ENCODE measurements at regions not wholly inside any gene's neighbourhood (a gene's known extent, or its start where the extent isn't known, plus 50 kb on each side); places are given as distances from the start of the nearest gene placed in this dataset.

DNA sequence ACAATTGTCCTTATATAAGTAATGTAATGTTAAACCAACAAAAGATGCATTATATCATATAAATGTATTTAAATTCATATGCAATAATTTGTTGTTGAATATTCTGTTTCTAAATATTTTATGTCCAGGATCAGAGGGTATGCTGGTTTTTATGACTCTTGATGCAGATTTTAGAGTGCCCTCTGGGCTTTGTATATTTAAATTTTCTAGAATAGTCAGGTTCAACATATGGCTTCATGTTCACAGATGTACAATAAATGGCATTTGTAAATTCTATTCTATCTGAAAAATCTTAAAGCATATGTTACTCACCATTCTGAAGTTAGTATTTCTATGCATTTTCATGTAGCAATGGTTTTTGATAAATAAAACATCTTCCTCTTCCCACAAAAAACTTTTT, 1555.4 kb downstream of the PCDH18 start:
- H3K9me1 ChIP-seq (ENCODE audit: insufficient read depth, low read length): no peaks in the 10 kb centered on the region
- no peaks in the 10 kb centered on the region for H4K20me1 ChIP-seq (ENCODE audit: insufficient read depth, low read length)
- H3K9me3 ChIP-seq (ENCODE audit: control insufficient read depth, insufficient read depth, low read length): no peaks in the 10 kb centered on the region; the same call in 1 of the 2 replicates
- no peak overlapping the region for H4K91ac ChIP-seq (ENCODE audit: insufficient read depth, low read depth, low read length)
- H3K27ac ChIP-seq (ENCODE audit: insufficient read depth, low read length): no peak overlapping the region
- ChIA-PET POLR2A (ENCODE audit: unreplicated experiment) (no interaction called here), CTCF (no interaction called here)
- H3K9ac ChIP-seq (ENCODE audit: low read depth, low read length): no peak overlapping the region
- intact Hi-C loops (cut with micrococcal nuclease) (no loop called here), dilution Hi-C loops (cut with HindIII; ENCODE audit: low sequenced_read_pairs, unreplicated experiment) (no loop called here), in situ Hi-C loops (cut with MboI; ENCODE audit: low sequenced_read_pairs) (no loop called here)
- no peak overlapping the region for H2BK120ac ChIP-seq (ENCODE audit: low read depth, low read length)
- no peak overlapping the region for H3K56ac ChIP-seq (ENCODE audit: extremely low read depth, insufficient read depth, low read length)
- no peaks in the 10 kb centered on the region for H3K79me1 ChIP-seq (ENCODE audit: low read depth in 1 of 2, low read length in 2 of 2)
- H2AFZ ChIP-seq (replicated peaks; ENCODE audit: low read length, poor library complexity): no peak overlapping the region
- H3K4me2 ChIP-seq (ENCODE audit: low read depth, low read length): no peak overlapping the region
- no peak for TF ChIP-seq RFX5 (IDR thresholded peaks at IDR 0.05; ENCODE audit: low read depth, low read length)
- no peak for TF ChIP-seq RAD21 (IDR thresholded peaks at IDR 0.05; ENCODE audit: low read length)
- TF ChIP-seq CEBPB (IDR thresholded peaks at IDR 0.05; ENCODE audit: low read depth, low read length): no peak
- TF ChIP-seq, protein P1, sequence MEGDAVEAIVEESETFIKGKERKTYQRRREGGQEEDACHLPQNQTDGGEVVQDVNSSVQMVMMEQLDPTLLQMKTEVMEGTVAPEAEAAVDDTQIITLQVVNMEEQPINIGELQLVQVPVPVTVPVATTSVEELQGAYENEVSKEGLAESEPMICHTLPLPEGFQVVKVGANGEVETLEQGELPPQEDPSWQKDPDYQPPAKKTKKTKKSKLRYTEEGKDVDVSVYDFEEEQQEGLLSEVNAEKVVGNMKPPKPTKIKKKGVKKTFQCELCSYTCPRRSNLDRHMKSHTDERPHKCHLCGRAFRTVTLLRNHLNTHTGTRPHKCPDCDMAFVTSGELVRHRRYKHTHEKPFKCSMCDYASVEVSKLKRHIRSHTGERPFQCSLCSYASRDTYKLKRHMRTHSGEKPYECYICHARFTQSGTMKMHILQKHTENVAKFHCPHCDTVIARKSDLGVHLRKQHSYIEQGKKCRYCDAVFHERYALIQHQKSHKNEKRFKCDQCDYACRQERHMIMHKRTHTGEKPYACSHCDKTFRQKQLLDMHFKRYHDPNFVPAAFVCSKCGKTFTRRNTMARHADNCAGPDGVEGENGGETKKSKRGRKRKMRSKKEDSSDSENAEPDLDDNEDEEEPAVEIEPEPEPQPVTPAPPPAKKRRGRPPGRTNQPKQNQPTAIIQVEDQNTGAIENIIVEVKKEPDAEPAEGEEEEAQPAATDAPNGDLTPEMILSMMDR (conservative IDR thresholded peaks at IDR 0.05; ENCODE audit: low read depth, low read length): no peak
- TF ChIP-seq, protein P2, sequence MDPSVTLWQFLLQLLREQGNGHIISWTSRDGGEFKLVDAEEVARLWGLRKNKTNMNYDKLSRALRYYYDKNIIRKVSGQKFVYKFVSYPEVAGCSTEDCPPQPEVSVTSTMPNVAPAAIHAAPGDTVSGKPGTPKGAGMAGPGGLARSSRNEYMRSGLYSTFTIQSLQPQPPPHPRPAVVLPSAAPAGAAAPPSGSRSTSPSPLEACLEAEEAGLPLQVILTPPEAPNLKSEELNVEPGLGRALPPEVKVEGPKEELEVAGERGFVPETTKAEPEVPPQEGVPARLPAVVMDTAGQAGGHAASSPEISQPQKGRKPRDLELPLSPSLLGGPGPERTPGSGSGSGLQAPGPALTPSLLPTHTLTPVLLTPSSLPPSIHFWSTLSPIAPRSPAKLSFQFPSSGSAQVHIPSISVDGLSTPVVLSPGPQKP (IDR thresholded peaks at IDR 0.05; ENCODE audit: borderline replicate concordance, low read depth, low read length): no peak
- no peaks in the 10 kb centered on the region for H3K36me3 ChIP-seq (ENCODE audit: control insufficient read depth, insufficient read depth, low read length)
- H2BK15ac ChIP-seq (ENCODE audit: low read depth, low read length): no peak overlapping the region
- H3K4me3 ChIP-seq (ENCODE audit: insufficient read depth, low read depth, low read length): no peak overlapping the region
- H3K18ac ChIP-seq (ENCODE audit: low read depth, low read length): no peak overlapping the region
- DNase-seq (no peak), ATAC-seq (ENCODE audit: low read depth) (no peak)
- H2AK5ac ChIP-seq (ENCODE audit: low read depth, low read length): no peak overlapping the region
- H4K5ac ChIP-seq (ENCODE audit: low read depth, low read length): no peak overlapping the region
- H3K4me1 ChIP-seq (ENCODE audit: control insufficient read depth, insufficient read depth, low read length): no peaks in the 10 kb centered on the region
- no peak overlapping the region for H3K4ac ChIP-seq (ENCODE audit: low read depth, low read length)
- no peak overlapping the region for H2AK9ac ChIP-seq (replicated peaks; ENCODE audit: low read depth, low read length, poor library complexity)
- no peak overlapping the region for H3K23ac ChIP-seq (ENCODE audit: low read depth, low read length)
- H2BK20ac ChIP-seq (ENCODE audit: low read depth, low read length): no peak overlapping the region
- no peak overlapping the region for H2BK5ac ChIP-seq (ENCODE audit: low read depth, low read length, poor library complexity, severe bottlenecking)
- BruUV-seq (replicated peaks): no TSS peak
- no peak overlapping the region for H4K8ac ChIP-seq (ENCODE audit: low read depth in 2 of 2, low read length in 2 of 2)
- H3K14ac ChIP-seq (replicated peaks; ENCODE audit: low read depth, low read length): no peak overlapping the region
- H3K27me3 ChIP-seq (ENCODE audit: control insufficient read depth, insufficient read depth, low read length): no peaks in the 10 kb centered on the region

Measured in IMR-90 (cell line).